ENCODE measurements at regions not wholly inside any gene's neighbourhood (a gene's known extent, or its start where the extent isn't known, plus 50 kb on each side); places are given as distances from the start of the nearest gene placed in this dataset.

DNA sequence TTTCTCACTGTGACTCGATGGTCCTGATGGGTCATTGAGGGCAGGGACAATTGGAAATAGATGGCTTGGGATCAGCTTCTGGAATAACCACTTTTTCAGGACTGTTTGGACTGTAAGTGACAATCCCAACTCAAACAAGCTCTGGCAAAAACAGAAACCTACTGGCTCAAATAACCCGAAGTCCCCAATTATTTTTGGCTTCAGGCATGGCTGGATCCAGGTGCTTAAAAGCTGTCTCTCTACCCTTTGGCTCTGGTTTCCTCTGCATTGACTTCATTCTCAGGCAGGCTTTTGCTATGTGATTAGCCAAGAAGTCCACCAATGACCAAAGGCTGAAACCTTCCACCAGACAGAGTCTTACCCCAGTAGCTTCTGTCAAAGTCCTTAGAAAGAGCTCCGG lies 92.9 kb upstream of the PRR23E start:
- TF ChIP-seq GATA3 (IDR thresholded peaks at IDR 0.05; ENCODE audit: low read depth, low read length) (no peak), GATA2 (IDR thresholded peaks at IDR 0.05; ENCODE audit: low read depth, low read length) (no peak)
